Skeletal muscle cell (primary cell): ENCODE measurements at regions not wholly inside any gene's neighbourhood (a gene's known extent, or its start where the extent isn't known, plus 50 kb on each side); places are given as distances from the start of the nearest gene placed in this dataset.

ENCODE experiments used
- DNase-seq: peaks from one replicate; pipeline ENCODE4 v3.0.0-alpha.2; 2010; ENCODE audit warnings: low read depth
- H3K4me3 ChIP-seq: 2 replicates; pipeline ENCODE4 v1.5.1; 2011; ENCODE audit warnings: low read depth, mild to moderate bottlenecking, control low read depth, low read length, moderate library complexity

DNA sequence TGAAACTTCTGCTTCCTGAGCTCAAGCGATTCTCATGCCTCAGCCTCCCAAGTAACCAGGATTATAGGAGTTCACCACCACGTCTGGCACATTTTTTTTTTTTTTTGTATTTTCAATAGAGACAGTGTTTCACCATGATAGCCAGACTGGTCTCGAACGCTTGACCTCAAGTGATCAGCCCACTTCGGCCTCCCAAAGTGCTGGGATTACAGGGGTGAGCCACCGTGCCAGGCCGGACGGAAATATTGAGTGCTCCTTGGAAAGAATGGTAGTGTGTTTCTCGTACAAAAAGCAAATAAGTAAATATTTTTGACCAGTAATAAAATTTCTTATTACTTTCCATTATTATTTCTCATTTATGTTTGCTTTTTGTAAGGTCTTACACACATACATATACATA is 1307.9 kb upstream of the CDH6 start:
- H3K4me3 ChIP-seq, result no peak overlapping the region
- DNase-seq, result no peak

DNA sequence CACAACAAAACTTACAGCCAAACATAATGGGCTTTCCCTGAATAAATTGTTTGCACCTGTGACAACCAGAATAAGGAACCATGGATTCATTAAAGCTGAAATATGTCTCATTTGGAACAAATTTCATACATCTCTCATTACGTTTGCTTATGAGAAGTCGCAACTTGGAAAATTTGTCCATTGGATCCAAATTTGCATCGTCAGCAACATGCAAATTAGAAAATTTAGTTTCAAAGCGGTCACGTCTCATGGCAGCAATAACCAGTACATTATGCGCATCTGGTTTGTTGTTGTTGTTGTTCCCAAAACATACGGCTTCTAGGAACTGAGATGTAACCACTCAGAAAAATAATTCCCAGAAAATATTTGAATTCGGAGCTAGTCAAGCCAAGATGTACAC is 1311.5 kb upstream of the CDH6 start:
- no peak for DNase-seq
- H3K4me3 ChIP-seq, result no peak overlapping the region

DNA sequence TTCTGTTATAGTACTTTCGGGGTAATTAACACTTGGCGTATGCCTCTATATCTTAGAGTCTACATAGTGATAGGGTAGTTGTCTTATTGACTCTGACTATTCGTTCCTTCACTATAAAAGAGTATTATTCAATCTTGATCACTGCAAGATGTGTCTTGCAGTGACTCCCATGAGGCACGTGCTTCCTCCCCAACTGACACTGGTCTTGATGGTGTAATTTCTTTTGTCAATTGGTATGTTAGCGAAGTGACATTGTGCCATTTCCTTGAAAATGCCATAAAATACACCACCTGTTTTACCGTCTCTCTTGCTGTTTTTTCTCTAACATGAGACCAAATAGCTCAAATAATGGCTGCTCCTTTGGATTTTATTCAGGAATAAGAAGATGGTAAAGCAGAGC is 1314.1 kb upstream of the CDH6 start:
- DNase-seq, result no peak

DNA sequence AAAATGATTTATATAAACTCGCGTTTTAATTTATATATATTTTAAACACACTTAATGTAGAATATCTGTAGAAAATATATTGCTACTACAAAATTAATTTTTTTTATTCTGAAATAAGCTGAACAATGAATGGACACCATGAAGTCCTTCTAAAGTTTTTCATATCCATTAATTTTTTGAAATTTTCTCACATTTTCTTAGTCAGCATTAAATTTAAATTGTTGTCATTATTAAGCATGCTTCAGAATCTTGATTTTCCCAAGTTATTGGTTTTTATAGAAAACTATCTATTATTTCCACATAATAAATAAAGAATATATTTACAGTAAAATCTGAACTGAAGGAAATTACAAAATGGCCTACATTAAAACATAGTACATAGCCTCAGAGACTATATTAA is 1314.9 kb upstream of the CDH6 start:
- no peak overlapping the region for H3K4me3 ChIP-seq
- no peak for DNase-seq

More for the DNA sequence above, 1314.1 kb upstream of the CDH6 start:
- H3K4me3 ChIP-seq, result no peak overlapping the region

DNA sequence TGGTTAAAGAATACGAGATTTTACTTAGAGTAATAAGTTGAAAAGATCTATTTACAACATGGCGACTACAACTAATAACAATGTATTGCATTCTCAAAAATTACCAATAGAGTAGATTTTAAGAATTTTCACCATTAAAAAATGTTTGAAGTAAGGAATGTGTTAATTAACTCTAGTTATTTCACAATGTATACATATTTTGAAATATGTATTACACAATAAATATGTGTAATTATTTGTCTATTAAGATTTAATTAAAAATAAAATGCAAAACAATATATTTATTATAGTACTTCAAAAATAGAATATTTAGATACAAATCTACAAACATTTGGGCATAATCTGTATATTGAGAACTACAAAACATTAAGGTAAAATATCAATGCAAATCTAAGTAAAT is 1326.3 kb upstream of the CDH6 start:
- DNase-seq, result no peak
- H3K4me3 ChIP-seq, result no peak overlapping the region

DNA sequence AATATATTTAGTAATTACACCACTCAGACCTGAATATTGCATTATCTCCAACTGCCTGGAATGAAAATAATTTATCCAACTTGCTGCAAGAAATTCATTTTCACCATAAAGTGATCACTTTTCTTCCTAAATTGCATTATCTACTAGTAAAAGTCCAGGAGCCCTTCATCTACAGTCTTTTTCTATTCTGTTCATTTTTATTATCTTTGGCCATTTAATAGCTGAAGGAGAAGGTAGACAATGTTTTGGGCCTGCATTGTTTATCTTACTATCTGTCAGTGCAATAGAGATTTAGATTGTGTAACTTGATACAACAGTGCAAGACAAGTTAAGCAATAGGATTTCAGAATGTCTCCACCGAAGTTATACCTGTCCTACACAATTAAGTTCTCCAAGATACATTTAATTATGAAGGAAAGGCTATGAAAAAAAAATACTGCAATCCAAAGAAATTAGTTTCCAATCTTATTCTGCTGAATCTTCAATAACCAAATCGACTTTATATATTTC is 1339.7 kb upstream of the CDH6 start:
- no peak for DNase-seq
- no peak overlapping the region for H3K4me3 ChIP-seq

DNA sequence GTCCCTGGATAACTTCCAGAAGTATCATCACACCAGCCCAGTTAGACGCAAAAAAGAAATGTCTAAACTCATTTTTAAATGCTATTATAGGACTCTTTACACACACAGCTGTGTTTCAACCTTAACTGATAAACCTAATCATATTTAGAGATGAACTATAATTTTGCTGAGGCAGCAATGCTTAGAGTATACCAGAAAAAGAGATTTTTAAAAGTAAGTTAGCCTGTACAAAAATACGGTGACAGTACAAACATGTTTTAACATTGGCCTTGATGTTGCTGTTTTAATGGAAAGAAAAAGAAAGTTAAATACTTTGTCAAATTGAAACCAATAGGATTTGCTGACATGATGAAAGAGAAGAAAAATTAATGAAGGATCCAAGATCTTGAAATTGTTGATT is 1341.2 kb upstream of the CDH6 start:
- no peak for DNase-seq

DNA sequence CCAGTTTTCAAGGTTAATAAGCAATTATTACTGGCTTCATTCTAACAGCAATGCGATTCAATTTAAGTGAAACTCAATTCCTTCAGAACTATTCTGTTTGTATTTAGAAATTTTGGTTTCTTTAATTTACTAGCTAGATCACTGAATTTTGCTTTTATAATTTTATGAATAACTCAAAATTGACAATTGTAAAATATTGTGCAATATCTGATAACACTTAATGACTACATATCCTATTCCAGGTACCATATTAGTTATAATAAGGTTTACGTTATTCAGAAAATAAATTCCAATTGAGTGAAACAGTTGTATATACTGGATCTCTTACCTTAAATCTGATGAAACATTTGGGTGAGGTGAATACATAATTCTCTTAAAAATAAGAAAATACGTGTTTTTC is 1348.3 kb upstream of the CDH6 start:
- no peak for DNase-seq
- no peak overlapping the region for H3K4me3 ChIP-seq

More for the DNA sequence above, 1341.2 kb upstream of the CDH6 start:
- H3K4me3 ChIP-seq, result no peak overlapping the region

DNA sequence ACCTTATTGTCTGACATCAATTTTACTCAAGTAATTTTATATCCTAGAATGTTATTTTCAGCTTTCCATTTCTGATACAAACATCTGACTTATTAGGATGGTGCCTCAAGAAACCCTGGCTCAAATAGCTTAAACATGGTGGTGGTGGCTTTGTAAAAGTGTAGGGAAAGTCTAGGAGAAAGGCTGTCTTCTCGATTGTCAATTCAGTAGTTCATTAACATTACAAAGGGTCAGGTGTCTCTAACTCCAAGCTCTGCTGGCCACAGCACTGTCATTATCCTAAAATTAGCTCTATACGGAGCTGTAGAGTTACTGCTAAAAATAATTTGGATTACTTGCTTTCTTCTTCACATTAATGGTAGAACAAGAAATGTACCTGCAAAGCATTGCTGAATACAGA is 1360.1 kb upstream of the CDH6 start:
- DNase-seq, result no peak
- no peak overlapping the region for H3K4me3 ChIP-seq

DNA sequence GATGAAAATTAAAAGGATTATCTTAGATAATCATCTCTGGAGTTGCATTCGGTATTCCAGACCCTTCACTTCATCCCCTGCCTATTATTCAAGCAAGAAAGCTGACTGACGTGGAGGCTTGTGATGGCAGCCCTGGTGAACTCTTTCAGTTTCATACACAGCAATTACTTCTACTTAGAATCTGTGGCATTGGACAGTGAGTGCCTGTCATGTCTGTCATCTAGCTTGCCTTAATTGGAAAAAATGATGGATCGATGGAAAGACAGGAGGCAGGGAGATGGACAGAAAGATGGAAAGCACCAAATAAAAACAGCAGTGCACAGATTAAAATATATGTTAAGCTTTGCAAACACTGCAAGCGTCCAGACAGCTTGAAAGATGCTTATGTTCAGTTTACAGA is 1371.0 kb upstream of the CDH6 start:
- no peak overlapping the region for H3K4me3 ChIP-seq
- no peak for DNase-seq

DNA sequence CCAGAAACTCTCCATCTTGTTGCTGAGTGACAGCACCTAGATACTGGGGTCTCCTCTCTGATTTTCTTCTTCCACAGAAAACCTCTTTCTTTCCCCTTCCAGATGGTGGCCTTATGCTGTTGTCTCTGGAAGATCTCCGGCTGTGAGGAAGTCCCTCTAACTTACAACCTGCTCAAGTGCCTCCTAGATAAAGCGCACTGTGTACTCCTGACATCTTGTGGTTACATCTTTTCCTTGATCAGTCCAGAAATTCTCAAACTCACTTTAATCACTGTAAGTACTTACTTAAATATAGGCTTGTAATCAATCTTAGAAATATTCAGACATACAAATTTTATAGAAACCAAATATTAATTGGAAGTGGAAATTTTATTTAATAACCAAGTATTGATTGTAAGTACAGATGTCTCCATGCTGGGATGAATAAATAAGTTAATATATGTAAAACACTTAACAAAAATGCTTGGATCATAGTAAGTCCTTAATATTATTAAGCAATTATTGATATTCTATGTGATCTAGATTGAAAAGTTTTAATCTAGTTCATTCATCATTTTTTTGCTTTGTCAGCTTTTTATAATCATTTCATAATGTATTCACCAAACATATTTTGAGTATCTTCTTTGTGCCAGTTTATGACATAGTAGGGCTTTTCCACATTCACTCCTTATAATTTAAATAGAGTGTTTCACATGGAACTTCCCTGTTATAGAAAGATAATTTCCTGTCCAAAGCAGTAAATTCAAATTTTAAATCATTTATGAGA is 1381.4 kb upstream of the CDH6 start:
- no peak overlapping the region for H3K4me3 ChIP-seq
- DNase-seq, result no peak

DNA sequence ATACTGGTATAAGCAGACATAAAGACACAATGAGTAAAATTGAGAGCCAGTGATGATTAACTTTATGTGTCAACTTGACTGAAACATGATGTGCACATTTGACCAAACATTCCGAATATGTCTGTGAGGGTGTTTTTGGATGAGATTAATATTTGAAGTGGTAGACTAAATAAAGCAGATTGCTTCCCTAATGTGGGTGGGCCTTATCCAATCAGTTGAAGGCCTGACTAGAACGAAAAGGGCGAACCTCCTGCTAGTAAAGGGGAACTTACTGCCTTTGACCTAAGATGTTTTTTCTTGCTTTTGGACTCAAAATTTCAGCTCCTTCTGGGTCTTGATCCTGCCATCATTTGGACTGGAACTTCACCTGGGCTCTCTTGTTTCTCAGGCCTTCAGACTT is 1387.7 kb upstream of the CDH6 start:
- DNase-seq, result no peak
- H3K4me3 ChIP-seq, result no peak overlapping the region

DNA sequence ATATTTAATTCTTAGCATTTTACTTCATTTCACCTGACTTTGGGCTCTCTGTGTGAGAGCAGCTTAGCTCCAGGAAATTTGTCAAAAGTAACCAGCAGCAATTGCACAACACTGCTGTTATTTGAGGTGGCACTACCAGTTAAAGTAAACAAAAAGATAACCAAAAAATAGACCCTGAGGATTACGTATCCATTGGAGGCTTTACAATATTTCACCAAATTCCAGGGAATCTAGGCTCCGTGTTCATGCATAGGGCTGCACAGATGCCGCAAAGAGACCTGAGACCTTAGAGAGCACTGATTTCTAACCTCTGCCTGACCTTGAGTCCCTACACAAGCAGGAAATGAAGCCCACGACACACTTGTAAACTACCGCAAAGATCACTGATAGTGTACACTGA is 1392.7 kb upstream of the CDH6 start:
- H3K4me3 ChIP-seq, result no peak overlapping the region
- no peak for DNase-seq

DNA sequence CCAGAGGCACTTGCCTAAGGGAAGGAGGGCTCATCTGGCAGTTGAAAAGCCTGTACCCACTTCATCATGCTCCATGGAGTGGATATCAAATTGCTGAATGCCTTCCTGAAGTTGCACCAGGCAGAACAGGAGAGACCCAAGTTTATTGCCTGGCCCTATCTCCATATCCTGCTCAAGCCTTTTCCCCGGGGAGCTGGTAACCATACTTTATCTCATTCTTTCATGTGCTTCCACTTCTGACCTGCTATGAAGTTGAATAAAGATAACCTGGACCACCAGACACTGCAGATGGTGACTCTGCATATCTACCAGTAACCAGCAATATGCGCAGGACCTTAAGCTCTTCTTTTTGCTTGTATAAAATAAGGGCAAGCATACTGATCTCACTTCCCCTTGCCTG is 1397.5 kb upstream of the CDH6 start:
- H3K4me3 ChIP-seq, result no peak overlapping the region
- no peak for DNase-seq

DNA sequence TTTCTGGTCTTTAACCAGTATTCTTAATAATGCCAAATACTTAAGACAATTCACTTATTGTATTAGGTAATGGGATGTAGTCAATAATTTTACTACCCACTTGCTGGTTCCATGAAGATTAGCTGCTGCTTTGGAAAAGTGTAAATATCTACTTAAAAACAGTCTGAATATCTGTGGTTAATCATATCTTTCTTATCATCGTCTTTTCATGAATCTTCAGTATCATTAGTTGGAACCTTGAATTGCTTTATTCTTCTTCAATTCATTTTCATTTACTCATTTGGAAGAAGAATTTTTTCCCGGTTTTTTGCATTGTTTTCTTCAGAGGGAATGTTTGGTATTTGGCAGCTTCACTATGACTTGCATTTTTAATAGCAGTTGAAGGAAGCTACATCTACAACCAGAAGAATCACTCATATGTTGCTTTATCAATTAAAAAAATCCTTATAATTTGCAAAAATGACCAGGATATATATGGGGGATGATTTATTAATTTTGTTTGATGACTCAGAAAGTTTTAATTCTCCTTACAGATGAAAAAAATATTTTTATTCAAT is 1398.3 kb upstream of the CDH6 start:
- no peak overlapping the region for H3K4me3 ChIP-seq
- no peak for DNase-seq

DNA sequence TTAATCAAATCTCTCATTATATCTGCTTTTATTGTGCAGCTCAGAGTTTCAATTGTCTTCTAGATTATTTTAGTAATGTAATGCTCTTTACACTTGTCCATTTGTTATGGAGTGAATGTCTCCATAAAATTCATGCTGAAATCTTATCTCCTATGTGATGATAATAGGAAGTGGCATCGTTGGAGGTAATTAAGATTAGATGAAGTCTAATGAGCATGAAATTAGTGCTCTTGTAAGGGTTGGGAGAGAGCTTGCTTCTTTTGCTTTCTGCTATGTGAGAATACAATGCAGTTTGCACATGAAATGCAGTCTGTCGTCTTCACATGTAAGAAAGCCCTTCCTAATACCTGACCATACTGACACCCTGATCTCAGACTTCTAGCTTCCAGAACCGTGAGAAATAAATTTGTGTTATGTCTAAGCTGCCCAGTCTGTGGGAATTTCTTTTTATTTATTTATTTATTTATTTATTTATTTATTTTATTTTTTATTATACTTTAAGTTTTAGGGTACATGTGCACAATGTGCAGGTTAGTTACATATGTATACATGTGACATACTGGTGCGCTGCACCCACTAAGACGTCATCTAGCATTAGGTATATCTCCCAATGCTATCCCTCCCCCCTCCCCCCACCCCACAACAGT is 1399.2 kb upstream of the CDH6 start:
- no peak for DNase-seq

DNA sequence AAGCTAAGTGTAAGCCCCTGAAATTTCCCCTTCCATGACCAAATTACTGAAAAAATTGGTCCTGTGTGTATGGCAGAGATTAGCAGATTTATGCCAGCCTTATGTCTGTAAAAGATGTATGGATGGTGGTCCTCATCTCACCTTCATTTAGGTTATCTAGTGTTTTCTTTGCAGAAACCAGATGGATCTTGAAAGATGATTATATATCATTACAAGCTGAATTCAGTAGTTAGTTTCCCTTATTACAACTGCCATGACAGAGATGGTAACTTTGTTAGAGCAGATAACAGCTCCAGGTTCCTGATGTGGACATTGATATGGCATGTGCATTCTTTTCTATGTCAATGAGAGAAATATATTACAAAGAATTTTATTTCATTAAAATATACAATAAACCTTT is 1403.2 kb upstream of the CDH6 start:
- DNase-seq, result no peak

More for the DNA sequence above, 1399.2 kb upstream of the CDH6 start:
- H3K4me3 ChIP-seq, result no peak overlapping the region

DNA sequence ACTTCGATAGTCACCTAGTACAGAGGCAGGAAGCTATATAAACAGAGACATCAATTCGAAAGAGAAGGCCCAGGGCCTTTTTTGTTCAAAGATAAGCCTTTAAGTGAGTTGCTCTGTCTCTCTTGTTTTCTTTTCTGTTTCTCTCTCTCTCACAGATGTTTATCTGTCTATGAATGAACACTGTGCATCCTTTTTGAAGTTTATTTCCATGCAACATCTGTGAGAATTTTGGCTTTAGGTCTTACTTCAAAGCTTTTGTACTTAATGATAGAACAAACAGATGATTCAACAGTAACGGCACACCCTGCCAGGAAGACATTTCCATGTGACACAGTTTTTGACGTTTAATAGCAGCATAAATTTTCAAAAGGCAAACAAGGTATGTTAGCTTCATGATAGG is 1413.1 kb upstream of the CDH6 start:
- no peak for DNase-seq

More for the DNA sequence above, 1403.2 kb upstream of the CDH6 start:
- H3K4me3 ChIP-seq, result no peak overlapping the region

DNA sequence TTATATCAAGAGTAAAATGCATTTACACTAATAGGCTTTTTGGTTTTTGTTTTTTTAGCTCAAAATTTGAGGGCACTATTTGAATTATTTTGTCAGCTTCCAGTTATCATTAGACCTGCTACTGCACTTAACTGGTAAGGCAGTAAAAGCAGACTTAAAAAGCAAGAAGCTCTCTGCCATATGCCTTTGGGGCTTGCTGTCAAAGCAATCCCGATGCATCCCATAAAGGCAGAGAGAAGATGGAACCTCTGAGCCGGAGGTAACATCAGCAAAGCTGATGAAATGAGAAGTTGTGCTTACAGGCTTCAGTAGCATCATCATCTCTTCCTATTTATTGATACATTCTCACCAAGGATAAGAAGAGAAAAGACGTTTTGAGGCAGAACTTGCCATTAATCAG is 1414.3 kb upstream of the CDH6 start:
- H3K4me3 ChIP-seq, result no peak overlapping the region
- no peak for DNase-seq

More for the DNA sequence above, 1413.1 kb upstream of the CDH6 start:
- H3K4me3 ChIP-seq, result no peak overlapping the region

DNA sequence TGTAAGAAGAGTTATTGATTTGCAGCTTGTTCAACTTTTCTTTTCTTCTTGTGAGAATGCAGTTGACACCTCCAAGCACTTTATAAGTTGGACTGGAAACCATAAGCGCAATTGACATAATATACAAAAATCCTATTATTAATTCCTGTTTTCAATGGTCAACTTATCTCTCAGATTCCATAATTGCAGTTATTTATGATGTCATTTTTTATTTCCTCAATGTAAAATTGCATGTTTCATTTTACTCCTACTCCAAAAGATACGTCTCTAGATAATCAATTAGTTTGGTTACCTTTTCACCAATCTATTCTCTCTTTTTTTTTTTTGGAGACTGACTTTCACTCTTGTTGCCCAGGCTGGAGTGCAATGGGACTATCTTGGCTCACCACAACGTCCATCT is 1416.1 kb upstream of the CDH6 start:
- no peak overlapping the region for H3K4me3 ChIP-seq
- DNase-seq, result no peak

DNA sequence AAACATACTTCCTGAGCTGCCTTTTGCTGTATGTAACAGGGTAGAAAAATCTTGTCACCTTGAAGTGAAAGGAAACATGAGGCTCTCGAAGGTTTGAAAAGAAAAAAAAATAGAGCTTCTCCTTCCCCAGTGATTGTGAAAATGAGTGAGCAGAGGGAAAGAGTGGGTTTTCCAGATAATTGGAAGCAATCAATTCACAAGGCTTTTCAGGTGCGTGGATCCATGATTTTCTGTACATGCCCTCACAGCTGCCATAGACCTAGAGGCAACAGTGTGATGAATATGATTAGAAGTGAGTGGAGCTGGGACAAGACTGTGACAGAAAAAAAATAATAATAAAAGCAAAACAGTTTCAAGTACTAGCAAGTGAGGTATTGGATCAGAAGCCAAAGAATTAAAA is 1422.5 kb upstream of the CDH6 start:
- DNase-seq, result no peak

More for the DNA sequence above, 1422.5 kb upstream of the CDH6 start:
- no peak overlapping the region for H3K4me3 ChIP-seq
